ENCODE measurements at regions not wholly inside any gene's neighbourhood (a gene's known extent, or its start where the extent isn't known, plus 50 kb on each side); places are given as distances from the start of the nearest gene placed in this dataset.

DNA sequence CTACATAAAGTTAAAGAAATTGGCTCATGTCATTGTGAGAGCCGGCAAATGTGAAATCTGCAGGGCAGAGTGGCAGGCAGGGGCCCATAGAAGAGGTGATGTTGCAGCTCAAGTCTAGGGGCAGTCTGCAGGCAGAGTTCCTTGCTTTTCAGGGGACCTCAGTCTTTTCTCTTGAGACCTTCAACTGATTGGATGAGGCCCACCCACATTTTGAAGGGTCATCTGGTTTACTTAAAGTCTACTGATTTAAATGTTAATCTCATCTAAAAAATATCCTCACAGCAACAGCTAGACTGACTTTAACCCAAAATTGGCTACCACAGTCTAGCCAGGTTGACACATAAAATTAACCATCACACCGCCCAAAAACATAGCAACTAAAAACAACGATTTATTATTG, 77.6 kb upstream of the ALDH1L1 start (continued):
- TF ChIP-seq ZNF232 (CRISPR knock-in tag; IDR thresholded peaks at IDR 0.05) (no peak), IRF1 (CRISPR knock-in tag; IDR thresholded peaks at IDR 0.05) (no peak), ZNF281 (CRISPR knock-in tag; IDR thresholded peaks at IDR 0.05) (no peak), RORB (CRISPR knock-in tag; IDR thresholded peaks at IDR 0.05) (no peak), SMAD3 (CRISPR knock-in tag; IDR thresholded peaks at IDR 0.05; ENCODE audit: borderline replicate concordance) (no peak), NFYB (CRISPR knock-in tag; conservative IDR thresholded peaks at IDR 0.05; ENCODE audit: low read depth) (no peak), FOXP4 (CRISPR knock-in tag; IDR thresholded peaks at IDR 0.05) (no peak)
- TF ChIP-seq, protein P1, sequence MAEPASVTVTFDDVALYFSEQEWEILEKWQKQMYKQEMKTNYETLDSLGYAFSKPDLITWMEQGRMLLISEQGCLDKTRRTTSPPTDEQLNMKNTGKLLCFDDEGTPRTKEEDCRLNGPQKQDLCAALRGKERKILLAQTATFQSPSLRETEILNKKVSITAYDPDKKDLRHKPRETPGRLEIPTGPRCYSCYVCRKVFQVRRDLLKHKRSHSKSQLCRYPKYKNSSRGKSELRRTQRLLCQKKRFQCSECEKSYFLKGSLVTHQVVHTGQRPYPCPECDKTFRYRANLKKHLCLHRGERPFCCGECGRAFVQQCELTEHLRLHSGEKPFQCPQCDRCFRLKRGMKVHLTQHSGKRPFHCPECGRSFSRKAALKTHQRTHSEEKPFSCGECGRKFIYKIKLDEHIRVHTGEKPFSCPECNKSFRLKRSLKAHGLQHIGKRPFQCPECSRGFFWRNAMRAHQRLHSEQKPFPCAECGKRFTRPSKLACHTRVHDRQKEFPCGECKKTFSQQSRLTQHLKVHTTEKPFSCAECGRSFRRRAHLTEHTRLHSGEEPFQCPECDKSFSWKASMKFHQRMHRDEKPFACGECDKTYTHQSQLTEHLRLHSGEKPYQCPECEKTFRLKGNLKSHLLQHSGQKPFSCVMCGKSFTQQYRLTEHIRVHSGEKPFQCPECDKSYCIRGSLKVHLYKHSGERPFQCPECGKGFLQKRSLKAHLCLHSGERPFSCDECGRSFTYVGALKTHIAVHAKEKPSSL (CRISPR knock-in tag; conservative IDR thresholded peaks at IDR 0.05): no peak

- no peak for TF ChIP-seq NFYB (CRISPR knock-in tag; conservative IDR thresholded peaks at IDR 0.05; ENCODE audit: low read depth)
- no peak for TF ChIP-seq MYBL2 (CRISPR knock-in tag; IDR thresholded peaks at IDR 0.05)
- TF ChIP-seq ZNF281 (CRISPR knock-in tag; IDR thresholded peaks at IDR 0.05): no peak
- no peak for TF ChIP-seq IRF1 (CRISPR knock-in tag; IDR thresholded peaks at IDR 0.05)
- no peak for TF ChIP-seq FOXP4 (CRISPR knock-in tag; IDR thresholded peaks at IDR 0.05)
- TF ChIP-seq ESRRA (CRISPR knock-in tag; IDR thresholded peaks at IDR 0.05; ENCODE audit: borderline replicate concordance): no peak
- TF ChIP-seq, protein P2, sequence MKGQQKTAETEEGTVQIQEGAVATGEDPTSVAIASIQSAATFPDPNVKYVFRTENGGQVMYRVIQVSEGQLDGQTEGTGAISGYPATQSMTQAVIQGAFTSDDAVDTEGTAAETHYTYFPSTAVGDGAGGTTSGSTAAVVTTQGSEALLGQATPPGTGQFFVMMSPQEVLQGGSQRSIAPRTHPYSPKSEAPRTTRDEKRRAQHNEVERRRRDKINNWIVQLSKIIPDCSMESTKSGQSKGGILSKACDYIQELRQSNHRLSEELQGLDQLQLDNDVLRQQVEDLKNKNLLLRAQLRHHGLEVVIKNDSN (CRISPR knock-in tag; IDR thresholded peaks at IDR 0.05): no peak
- TF ChIP-seq SOX15 (CRISPR knock-in tag; IDR thresholded peaks at IDR 0.05): no peak
- TF ChIP-seq EMX1 (CRISPR knock-in tag; IDR thresholded peaks at IDR 0.05): no peak
- no peak for TF ChIP-seq ZNF232 (CRISPR knock-in tag; IDR thresholded peaks at IDR 0.05)
- no peak for TF ChIP-seq KAT7 (CRISPR knock-in tag; IDR thresholded peaks at IDR 0.05; ENCODE audit: borderline replicate concordance)
- TF ChIP-seq JAZF1 (CRISPR knock-in tag; IDR thresholded peaks at IDR 0.05): no peak
- TF ChIP-seq SP1 (CRISPR knock-in tag; conservative IDR thresholded peaks at IDR 0.05): no peak
- TF ChIP-seq ZNF263 (CRISPR knock-in tag; IDR thresholded peaks at IDR 0.05; ENCODE audit: low read depth): no peak
- no peak for TF ChIP-seq NR2C2 (CRISPR knock-in tag; IDR thresholded peaks at IDR 0.05)
- no peak for TF ChIP-seq PRRX2 (CRISPR knock-in tag; IDR thresholded peaks at IDR 0.05)
- TF ChIP-seq, protein P1 (CRISPR knock-in tag; conservative IDR thresholded peaks at IDR 0.05): no peak
- ChIA-PET POLR2A (no interaction called here), CTCF (no interaction called here)
- Mint-ChIP-seq H3K27ac (no peak overlapping the region), H3K36me3 (peaks cover 5% of the 10 kb centered on the region), H3K27me3 (ENCODE audit: low read depth) (peaks cover 3% of the 10 kb centered on the region; the same call in 1 of the 2 replicates), H3K4me1 (peaks cover 9% of the 10 kb centered on the region), H3K9me3 (peaks cover 7% of the 10 kb centered on the region), H3K4me3 (no peak overlapping the region)
- DNase-seq (ENCODE audit: low spot score) (no peak), ATAC-seq (no peak)
Measured at GRCh38 chr3:126257174-126257573, 76.8 kb upstream of the ALDH1L1 start.
